ENCODE measurements at regions not wholly inside any gene's neighbourhood (a gene's known extent, or its start where the extent isn't known, plus 50 kb on each side); places are given as distances from the start of the nearest gene placed in this dataset.
A peak's percentile ranks its signal among the peaks of the same experiment; 100 is the strongest.
"Not testable (repeated sequence)": the region's sequence is repeated elsewhere in the genome, so short reads cannot be mapped to it uniquely, and the experiment has no call there.

- no peak for DNase-seq
Measured at GRCh38 chr1:96533820-96534219, 187.8 kb upstream of the PTBP2 start.

- no peak for DNase-seq
Measured at GRCh38 chr1:96536581-96536980, 185.0 kb upstream of the PTBP2 start.

- DNase-seq: peak in 16 of 56 donors; percentile 5 to 70 (median 18)
Measured at GRCh38 chr1:96538111-96538641, 183.4 kb upstream of the PTBP2 start.

- DNase-seq: peak in 1 of 56 donors; percentile 5
Measured at GRCh38 chr1:96538883-96539282, 182.7 kb upstream of the PTBP2 start.

GRCh38 chr1:96541491-96541890 is 180.1 kb upstream of the PTBP2 start:
- no peak for DNase-seq

GRCh38 chr1:96544051-96544830 is 177.3 kb upstream of the PTBP2 start:
- no peak for DNase-seq

GRCh38 chr1:96544831-96545221 is 176.8 kb upstream of the PTBP2 start:
- DNase-seq: no peak

- no peak for DNase-seq
Measured at GRCh38 chr1:96545935-96546656, 175.5 kb upstream of the PTBP2 start.

- no peak for DNase-seq
Measured at GRCh38 chr1:96550061-96550460, 171.5 kb upstream of the PTBP2 start.

GRCh38 chr1:96552451-96552850 is 169.1 kb upstream of the PTBP2 start:
- no peak for DNase-seq

GRCh38 chr1:96553811-96554210 is 167.8 kb upstream of the PTBP2 start:
- no peak for DNase-seq

- DNase-seq: peak in 1 of 56 donors; percentile 6
Measured at GRCh38 chr1:96554364-96554763, 167.2 kb upstream of the PTBP2 start.

- DNase-seq: no peak
Measured at GRCh38 chr1:96557336-96557735, 164.2 kb upstream of the PTBP2 start.

- no peak for DNase-seq
Measured at GRCh38 chr1:96558635-96559034, 162.9 kb upstream of the PTBP2 start.

GRCh38 chr1:96559181-96559580 is 162.4 kb upstream of the PTBP2 start:
- no peak for DNase-seq

GRCh38 chr1:96559707-96560596 is 161.6 kb upstream of the PTBP2 start:
- DNase-seq: no peak

- no peak for DNase-seq
Measured at GRCh38 chr1:96562094-96562493, 159.5 kb upstream of the PTBP2 start.

- DNase-seq: not testable (repeated sequence)
Measured at GRCh38 chr1:96564401-96564800, 157.2 kb upstream of the PTBP2 start.

- no peak for DNase-seq
Measured at GRCh38 chr1:96565546-96565945, 156.0 kb upstream of the PTBP2 start.

- no peak for DNase-seq
Measured at GRCh38 chr1:96568639-96569038, 152.9 kb upstream of the PTBP2 start.

- no peak for DNase-seq
Measured at GRCh38 chr1:96569288-96569687, 152.3 kb upstream of the PTBP2 start.

GRCh38 chr1:96579636-96580035 is 141.9 kb upstream of the PTBP2 start:
- no peak for DNase-seq
